HG03558 (cell line): ENCODE measurements at regions not wholly inside any gene's neighbourhood (a gene's known extent, or its start where the extent isn't known, plus 50 kb on each side); places are given as distances from the start of the nearest gene placed in this dataset.
"Not testable (repeated sequence)": the region's sequence is repeated elsewhere in the genome, so short reads cannot be mapped to it uniquely, and the experiment has no call there.

Experiments
- ATAC-seq: cut with Tn5 transposase; IDR thresholded peaks from one replicate; pipeline ENCODE4 v1.9.1; 2021; ENCODE audit warnings: moderate number of reproducible peaks; ENCODE audit not compliant: unreplicated experiment; ENCODE audit errors: extremely low read depth

DNA sequence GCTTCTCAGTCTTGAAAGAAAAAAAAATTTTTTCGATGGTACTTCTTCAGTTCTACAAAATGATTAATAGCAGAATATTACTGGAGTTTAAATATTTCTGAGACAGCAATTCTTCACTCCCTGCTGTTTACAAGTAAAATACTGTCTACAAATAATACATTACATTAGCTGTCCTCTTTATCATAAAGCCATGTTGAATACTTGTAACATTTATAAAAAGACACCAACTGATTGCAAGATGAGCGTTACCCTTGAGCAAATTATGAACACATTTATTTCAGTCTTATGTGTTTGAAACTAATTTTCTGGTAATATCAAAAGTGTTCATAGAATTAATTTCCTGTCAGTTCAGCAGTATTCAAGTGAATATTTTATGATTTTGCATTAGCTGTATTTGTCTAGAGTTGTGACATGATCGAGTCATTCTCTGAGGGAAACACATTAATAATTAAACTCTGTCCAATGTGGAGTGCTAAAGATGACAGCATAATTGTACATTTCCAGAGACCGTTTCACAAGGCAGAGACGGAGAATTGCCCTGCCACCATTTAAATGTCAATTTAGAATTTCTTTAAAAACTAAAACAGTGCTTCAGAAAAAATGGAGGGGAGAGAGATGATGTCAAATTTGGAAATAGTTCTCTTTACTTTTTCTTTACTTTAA, 1359.0 kb upstream of the ADGRL4 start:
- ATAC-seq: no peak

- no peak for ATAC-seq
Observed at GRCh38 chr1:80363689-80364475, 1357.4 kb upstream of the ADGRL4 start.

DNA sequence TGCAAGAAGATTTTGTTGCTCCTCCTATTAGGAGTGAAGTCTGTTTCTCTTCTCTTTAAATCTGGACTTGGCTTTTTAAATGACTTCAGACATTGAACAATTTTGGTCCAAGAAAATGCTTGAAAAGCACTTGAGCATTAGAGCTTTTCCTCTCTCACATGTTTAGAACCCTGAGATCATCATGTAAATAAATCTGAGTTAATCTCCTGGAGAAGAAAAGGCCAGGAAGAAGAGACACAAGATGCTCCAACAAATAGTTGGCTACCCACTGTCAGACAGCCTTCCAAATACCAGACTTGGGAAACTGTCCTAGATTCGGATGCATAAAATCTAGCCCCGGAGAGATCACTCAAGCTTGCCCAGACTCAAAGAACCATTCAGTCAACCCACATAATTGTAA, 1353.1 kb upstream of the ADGRL4 start:
- ATAC-seq: no peak

DNA sequence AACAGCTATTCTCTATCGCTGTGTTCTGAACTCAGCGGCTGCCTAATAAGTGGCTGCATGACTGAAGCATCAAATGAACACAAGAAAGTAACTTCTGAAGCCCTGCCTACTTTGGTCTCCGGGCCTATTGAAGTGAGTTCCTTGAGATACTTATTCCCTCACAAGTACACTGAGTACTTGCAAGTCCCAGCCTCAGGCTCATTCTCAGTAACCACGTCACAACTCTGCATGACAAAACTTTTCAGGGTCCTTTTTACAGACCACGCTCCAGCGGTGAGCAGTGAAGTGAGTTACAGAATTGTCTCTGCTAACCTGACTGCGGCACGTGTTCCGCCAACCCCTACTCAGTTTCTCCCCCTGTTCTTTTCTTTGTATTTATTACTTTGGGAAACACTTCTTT, 1342.7 kb upstream of the ADGRL4 start:
- no peak for ATAC-seq

GRCh38 chr1:80341021-80341420, 1334.5 kb upstream of the ADGRL4 start:
- ATAC-seq: no peak

DNA sequence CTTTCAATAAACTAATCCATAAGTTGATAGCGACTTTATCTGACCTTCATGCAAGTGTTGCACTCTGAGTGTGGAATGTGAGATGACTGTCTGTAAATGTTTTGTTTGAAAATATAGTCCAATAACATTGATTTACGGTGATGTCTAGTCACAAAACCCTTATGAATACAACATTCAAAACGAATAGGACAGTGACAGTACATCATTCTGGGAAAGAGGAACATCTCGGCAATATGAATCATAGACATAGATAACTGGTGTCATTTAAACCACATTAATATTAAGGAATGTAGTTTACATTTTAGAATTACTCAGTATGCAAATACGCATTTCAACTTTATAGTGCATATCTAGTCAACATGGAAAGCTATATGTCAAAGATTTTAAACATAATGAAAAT, 1311.6 kb upstream of the ADGRL4 start:
- no peak for ATAC-seq

DNA sequence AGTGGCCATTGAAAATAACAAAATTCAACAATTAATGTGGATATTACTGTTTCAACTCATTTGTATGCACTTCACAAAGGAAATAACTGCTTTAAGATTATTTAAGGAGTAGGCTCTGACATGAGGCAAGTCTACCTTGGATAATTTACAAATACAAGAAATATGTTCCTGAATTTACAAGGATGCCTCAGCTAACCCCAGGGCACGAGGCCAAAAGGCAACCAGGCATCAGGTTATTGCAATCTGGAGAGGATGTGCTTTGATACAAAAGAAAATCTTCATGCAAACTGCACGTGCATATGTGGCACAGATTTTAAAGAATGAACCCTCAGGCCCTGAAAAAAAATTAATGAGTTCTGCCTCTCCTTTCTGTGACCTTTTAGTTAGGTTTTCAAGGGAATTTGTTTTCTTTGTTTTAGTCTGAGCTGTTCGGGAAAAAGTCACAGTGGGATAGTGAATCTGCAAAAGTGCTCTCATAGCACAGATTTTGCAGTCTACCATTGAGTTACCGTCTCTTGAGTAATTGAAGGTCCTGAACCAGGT, 1304.2 kb upstream of the ADGRL4 start:
- ATAC-seq: no peak

- ATAC-seq: no peak
Observed at GRCh38 chr1:80305466-80305865, 1298.9 kb upstream of the ADGRL4 start.

DNA sequence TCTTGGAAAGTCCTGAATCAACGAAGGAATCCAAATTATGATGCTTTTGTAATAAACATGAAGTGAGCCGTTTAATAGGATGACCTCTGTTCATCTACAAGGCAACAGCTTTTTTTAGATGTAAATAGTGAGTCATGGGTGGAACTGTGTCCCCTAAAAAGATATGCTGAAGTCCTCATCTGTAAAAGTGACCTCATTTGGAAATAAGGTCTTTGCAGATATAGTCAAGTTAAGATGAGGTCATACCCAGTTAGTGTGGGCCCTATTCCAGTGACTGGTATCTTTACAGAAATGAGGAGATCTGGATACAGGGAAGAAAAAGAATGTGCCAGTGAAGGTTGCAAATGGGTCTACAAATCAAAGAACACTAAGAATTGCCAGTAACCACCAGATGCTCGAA, 1287.3 kb upstream of the ADGRL4 start:
- no peak for ATAC-seq

DNA sequence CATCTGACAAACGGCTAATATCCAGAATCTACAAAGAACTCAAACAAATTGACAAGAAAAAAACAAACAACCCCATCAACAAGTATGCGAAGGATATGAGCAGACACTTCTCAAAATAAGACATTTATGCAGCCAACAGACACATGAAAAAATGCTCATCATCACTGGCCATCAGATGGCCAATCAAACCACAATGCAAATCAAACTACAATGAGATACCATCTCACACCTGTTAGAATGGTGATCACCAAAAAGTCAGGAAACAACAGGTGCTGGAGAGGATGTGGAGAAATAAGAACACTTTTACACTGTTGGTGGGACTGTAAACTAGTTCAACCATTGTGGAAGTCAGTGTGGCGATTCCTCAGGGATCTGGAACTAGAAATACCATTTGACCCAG, 1282.2 kb upstream of the ADGRL4 start:
- ATAC-seq: not testable (repeated sequence)

- no peak for ATAC-seq
Observed at GRCh38 chr1:80282536-80282935, 1276.0 kb upstream of the ADGRL4 start.

- no peak for ATAC-seq
Observed at GRCh38 chr1:80278936-80279335, 1272.4 kb upstream of the ADGRL4 start.

GRCh38 chr1:80274256-80274655, 1267.7 kb upstream of the ADGRL4 start:
- ATAC-seq: no peak

DNA sequence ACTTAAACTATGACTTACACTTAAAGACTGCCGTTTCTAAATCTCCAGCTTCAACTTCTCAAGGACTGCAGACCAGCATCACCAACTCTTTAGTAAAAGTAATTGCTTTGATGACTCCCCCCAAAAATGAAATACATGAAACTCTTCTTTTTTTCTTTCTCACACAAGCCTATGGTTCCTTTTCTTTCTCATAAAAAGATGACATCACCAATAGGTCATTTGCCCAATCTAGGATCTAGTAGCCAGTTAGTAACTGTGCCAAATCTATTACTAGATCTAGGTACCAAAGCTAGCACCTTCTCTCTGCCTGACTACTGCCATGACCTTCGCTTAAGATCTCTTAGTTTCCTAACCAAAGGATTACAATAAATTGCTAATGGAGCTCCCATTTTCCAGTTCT, 1266.0 kb upstream of the ADGRL4 start:
- ATAC-seq: no peak

GRCh38 chr1:80258659-80259058, 1252.1 kb upstream of the ADGRL4 start:
- no peak for ATAC-seq

DNA sequence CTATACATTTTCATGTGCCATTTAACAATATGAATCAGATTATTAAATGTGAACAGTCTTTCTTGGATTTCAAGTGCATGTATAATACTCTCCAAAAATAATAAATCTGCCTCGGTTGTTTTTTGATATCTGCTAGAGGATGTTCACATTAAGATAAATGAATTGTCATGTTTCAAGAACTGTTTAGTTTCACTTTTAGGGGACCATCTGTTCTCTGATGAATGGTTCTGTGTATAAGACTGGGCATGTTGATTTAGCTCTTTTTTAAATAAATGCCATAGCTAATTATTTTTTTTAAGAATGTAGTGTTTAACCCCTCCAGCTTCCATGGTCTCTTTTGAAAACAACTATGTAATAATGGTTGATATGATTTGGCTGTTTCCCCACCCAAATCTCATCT, 1245.1 kb upstream of the ADGRL4 start:
- no peak for ATAC-seq

DNA sequence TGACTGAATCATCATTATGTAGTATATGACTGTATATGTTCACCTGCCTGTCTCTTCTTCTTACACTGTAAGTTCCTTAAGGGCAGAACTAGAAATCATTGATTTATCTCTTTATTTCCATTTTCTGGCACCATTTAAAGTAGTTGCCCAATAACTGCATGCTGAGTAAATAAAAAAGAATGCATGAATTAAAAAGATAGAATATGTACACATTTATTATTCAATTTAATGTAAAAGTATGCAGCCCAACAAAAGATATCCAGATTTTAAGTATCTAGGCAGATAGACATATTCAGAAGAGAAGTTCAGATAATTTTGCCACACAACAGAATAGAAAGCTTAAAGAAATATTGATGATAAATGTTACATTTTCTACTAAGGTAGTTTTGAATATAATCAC, 1244.6 kb upstream of the ADGRL4 start:
- ATAC-seq: no peak

DNA sequence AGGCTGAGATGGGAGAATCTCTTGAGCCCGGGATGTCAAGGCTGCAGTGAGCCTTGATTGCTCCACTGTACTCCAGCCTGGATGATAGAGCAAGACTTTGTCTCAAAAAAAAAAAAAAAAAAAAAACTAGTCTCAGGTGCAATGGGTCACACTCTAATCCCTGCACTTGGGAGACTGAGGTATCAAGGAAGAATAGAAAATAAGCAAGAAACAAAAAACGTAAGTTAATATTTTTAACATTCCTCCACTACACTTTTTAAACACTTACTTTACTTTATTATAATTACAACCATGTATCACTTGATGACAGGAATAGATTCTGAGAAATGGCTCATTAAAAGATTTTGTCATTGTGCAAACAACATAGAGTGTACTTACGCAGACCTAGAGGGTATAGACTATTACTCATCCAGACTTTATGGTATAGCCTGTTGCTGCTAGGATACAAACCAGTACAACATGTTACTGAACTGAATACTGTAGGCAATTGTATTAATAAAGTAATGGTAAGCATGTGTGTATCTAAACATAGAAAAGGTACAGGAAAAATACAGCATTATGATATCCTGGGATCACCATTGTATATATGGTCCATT, 1244.1 kb upstream of the ADGRL4 start:
- ATAC-seq: no peak

DNA sequence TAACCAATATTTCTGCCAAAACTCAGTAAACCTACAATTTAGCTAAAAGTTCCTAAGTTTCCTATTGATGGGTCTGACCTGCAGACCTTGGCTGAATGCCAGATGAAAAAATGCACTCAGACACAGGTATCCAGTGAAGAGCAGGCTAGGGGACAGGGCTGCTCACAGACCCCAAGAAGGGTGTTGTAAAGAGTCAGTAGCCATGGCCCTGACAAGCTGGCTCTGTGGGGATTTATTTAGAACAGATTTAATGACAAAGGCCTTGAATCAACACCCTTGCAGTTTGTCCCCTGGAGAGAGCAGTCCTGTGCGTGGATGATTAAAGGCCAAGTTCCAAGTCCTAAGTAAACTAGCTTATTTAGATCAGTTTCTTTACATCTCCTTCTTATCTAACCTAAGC, 1243.2 kb upstream of the ADGRL4 start:
- ATAC-seq: no peak

DNA sequence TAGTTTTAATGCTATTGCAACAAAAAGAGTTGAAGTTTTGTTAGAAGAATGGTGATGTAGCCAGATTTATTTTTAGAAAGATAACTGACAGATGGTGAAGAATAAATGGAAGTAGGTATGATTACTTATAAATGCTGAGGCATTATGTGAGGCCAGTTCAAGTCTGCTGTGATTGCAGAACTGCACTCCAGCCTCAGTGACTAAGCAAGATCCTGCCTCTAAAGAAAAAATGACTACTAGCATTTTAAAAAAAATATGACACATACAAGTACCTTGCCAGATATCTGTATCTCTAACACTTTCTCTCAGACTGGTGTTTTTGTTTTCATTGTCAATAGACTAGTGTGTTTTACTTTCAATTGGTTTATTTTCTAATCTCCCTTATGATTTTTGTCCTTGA, 1242.4 kb upstream of the ADGRL4 start:
- ATAC-seq: no peak

GRCh38 chr1:80245813-80246212, 1239.3 kb upstream of the ADGRL4 start:
- no peak for ATAC-seq
